ENCODE measurements at regions not wholly inside any gene's neighbourhood (a gene's known extent, or its start where the extent isn't known, plus 50 kb on each side); places are given as distances from the start of the nearest gene placed in this dataset.

DNA sequence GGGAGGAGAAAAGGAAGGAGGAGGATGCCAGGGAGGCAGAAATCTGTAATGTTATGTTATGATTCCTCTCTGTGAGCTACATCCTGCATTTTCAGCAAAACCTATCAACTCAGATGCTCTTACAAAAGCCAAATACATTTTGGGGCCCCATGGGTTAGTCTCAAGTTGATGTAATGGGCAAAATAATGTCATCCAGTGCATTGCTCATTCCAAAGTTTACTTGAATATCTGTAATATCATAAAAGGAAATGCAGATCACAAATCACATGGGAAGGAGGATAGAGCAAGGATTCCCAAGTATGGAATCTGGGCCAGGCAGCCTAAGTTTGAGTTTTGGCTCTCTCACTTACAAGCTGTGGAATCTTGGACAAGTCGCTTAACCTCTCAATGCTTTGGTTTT is 74.9 kb upstream of the SOD3 start:
- TF ChIP-seq, protein P1, sequence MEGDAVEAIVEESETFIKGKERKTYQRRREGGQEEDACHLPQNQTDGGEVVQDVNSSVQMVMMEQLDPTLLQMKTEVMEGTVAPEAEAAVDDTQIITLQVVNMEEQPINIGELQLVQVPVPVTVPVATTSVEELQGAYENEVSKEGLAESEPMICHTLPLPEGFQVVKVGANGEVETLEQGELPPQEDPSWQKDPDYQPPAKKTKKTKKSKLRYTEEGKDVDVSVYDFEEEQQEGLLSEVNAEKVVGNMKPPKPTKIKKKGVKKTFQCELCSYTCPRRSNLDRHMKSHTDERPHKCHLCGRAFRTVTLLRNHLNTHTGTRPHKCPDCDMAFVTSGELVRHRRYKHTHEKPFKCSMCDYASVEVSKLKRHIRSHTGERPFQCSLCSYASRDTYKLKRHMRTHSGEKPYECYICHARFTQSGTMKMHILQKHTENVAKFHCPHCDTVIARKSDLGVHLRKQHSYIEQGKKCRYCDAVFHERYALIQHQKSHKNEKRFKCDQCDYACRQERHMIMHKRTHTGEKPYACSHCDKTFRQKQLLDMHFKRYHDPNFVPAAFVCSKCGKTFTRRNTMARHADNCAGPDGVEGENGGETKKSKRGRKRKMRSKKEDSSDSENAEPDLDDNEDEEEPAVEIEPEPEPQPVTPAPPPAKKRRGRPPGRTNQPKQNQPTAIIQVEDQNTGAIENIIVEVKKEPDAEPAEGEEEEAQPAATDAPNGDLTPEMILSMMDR (IDR thresholded peaks at IDR 0.05 in 8 of 11, conservative IDR thresholded peaks at IDR 0.05 in 3 of 11): no peak
- TF ChIP-seq POLR2AphosphoS5 (IDR thresholded peaks at IDR 0.05): no peak
